H9 (cell line): ENCODE measurements at regions not wholly inside any gene's neighbourhood (a gene's known extent, or its start where the extent isn't known, plus 50 kb on each side); places are given as distances from the start of the nearest gene placed in this dataset.

ENCODE experiments used
- DNase-seq: peaks from one replicate; pipeline ENCODE4 v3.0.0-alpha.2; 2017
- H2AFZ ChIP-seq: one replicate; pipeline ENCODE4 v1.6.1; 2013; ENCODE audit warnings: mild to moderate bottlenecking, low read length, control low read depth, moderate library complexity
- H2AK5ac ChIP-seq: 2 replicates; pipeline ENCODE4 v1.6.1; 2013; ENCODE audit warnings: low read length, control low read depth, mixed read lengths; ENCODE audit not compliant: insufficient read length
- H2BK120ac ChIP-seq: one replicate; pipeline ENCODE4 v1.6.1; 2013; ENCODE audit warnings: low read depth, mild to moderate bottlenecking, low read length, control low read depth, inconsistent platforms; ENCODE audit not compliant: poor library complexity, severe bottlenecking
- H2BK12ac ChIP-seq: 2 replicates; pipeline ENCODE4 v1.6.1; 2013; ENCODE audit warnings: low read length, control low read depth, mixed read lengths, low read depth; ENCODE audit not compliant: insufficient read length
- H2BK15ac ChIP-seq: 2 replicates; pipeline ENCODE4 v1.6.1; 2013; ENCODE audit warnings: low read depth, low read length, control low read depth
- H2BK20ac ChIP-seq: one replicate; pipeline ENCODE4 v1.6.1; 2013; ENCODE audit warnings: low read depth, mild to moderate bottlenecking, low read length, control low read depth, inconsistent platforms; ENCODE audit not compliant: poor library complexity, severe bottlenecking
- H2BK5ac ChIP-seq: 2 replicates; pipeline ENCODE4 v1.6.1; 2013; ENCODE audit warnings: low read length, control low read depth, mixed read lengths; ENCODE audit not compliant: insufficient read length
- H3K14ac ChIP-seq: 2 replicates; pipeline ENCODE4 v1.6.1; 2013; ENCODE audit warnings: low read length, control low read depth; ENCODE audit not compliant: insufficient read depth
- H3K18ac ChIP-seq: 2 replicates; pipeline ENCODE4 v1.6.1; 2013; ENCODE audit warnings: low read depth, mild to moderate bottlenecking, mixed read lengths, low read length, control low read depth; ENCODE audit not compliant: insufficient read length
- H3K23ac ChIP-seq: 2 replicates; pipeline ENCODE4 v1.6.1; 2013; ENCODE audit warnings: low read length, control low read depth, mixed read lengths, low read depth; ENCODE audit not compliant: insufficient read length
- H3K23me2 ChIP-seq: 2 replicates; pipeline ENCODE4 v1.6.1; 2013; ENCODE audit warnings: low read depth, mild to moderate bottlenecking, mixed read lengths, low read length, control low read depth; ENCODE audit not compliant: insufficient read length, poor library complexity, severe bottlenecking
- H3K27ac ChIP-seq: 2 replicates; pipeline ENCODE4 v1.5.1; 2013; ENCODE audit warnings: low read length, control low read depth, mixed read lengths, low read depth; ENCODE audit not compliant: insufficient read length
- H3K27me3 ChIP-seq: 2 replicates; pipeline ENCODE4 v1.6.1; 2013; ENCODE audit warnings: low read length, control low read depth, inconsistent platforms; ENCODE audit not compliant: insufficient read depth
- H3K4ac ChIP-seq: 2 replicates; pipeline ENCODE4 v1.6.1; 2013; ENCODE audit warnings: low read depth, mild to moderate bottlenecking, control low read depth, inconsistent platforms, low read length, moderate library complexity
- H3K4me1 ChIP-seq: 2 replicates; pipeline ENCODE4 v1.6.1; 2013; ENCODE audit warnings: low read length, control low read depth, inconsistent platforms; ENCODE audit not compliant: insufficient read depth
- H3K4me2 ChIP-seq: 2 replicates; pipeline ENCODE4 v1.6.1; 2013; ENCODE audit warnings: low read length, control low read depth, mixed read lengths; ENCODE audit not compliant: insufficient read length, insufficient read depth
- H3K56ac ChIP-seq: 2 replicates; pipeline ENCODE4 v1.6.1; 2013; ENCODE audit warnings: low read depth, mild to moderate bottlenecking, mixed read lengths, low read length, control low read depth; ENCODE audit not compliant: insufficient read length
- H3K79me1 ChIP-seq: 2 replicates; pipeline ENCODE4 v1.6.1; 2013; ENCODE audit warnings: low read depth, mild to moderate bottlenecking, moderate library complexity, low read length, control low read depth, inconsistent platforms; ENCODE audit not compliant: insufficient read depth, poor library complexity, severe bottlenecking
- H3K79me2 ChIP-seq: 2 replicates; pipeline ENCODE4 v1.6.1; 2013; ENCODE audit warnings: low read length, control low read depth, inconsistent platforms; ENCODE audit not compliant: insufficient read depth
- H3K9ac ChIP-seq: 2 replicates; pipeline ENCODE4 v1.6.1; 2013; ENCODE audit warnings: low read length, control low read depth, mixed read lengths; ENCODE audit not compliant: insufficient read length; ENCODE audit errors: extremely low read depth
- H3K9me3 ChIP-seq: one replicate; pipeline ENCODE4 v1.6.1; 2013; ENCODE audit warnings: low read depth, low read length, inconsistent platforms; ENCODE audit not compliant: control insufficient read depth
- H3T11ph ChIP-seq: one replicate; pipeline ENCODE4 v1.6.1; 2013; ENCODE audit warnings: mild to moderate bottlenecking, low read length, control low read depth, inconsistent platforms
- H4K20me1 ChIP-seq: one replicate; pipeline ENCODE4 v1.6.1; 2013; ENCODE audit not compliant: control insufficient read depth, insufficient read length, insufficient read depth
- H4K5ac ChIP-seq: 2 replicates; pipeline ENCODE4 v1.6.1; 2013; ENCODE audit warnings: low read depth, mild to moderate bottlenecking, mixed read lengths, low read length, control low read depth; ENCODE audit not compliant: insufficient read length
- H4K8ac ChIP-seq: replicated peaks from 2 replicates; pipeline ENCODE4 v1.6.1; 2013; ENCODE audit warnings: low read length, control low read depth, mixed read lengths, low read depth; ENCODE audit not compliant: insufficient read length
- H4K91ac ChIP-seq: 2 replicates; pipeline ENCODE4 v1.6.1; 2013; ENCODE audit warnings: low read depth, mild to moderate bottlenecking, moderate library complexity, mixed read lengths, low read length, control low read depth; ENCODE audit not compliant: insufficient read length
- H3K27ac Mint-ChIP-seq, 3 experiments: 2 replicates in 2 of 3; 3 replicates in 1 of 3; pipeline ENCODE4 v1.8.0; 2020 to 2021; ENCODE audit warnings: mixed read lengths in 3 of 3, mild to moderate bottlenecking in 1 of 3, moderate library complexity in 1 of 3
- H3K27me3 Mint-ChIP-seq: 2 replicates; pipeline ENCODE4 v1.8.0; 2021; ENCODE audit warnings: low read depth, mild to moderate bottlenecking, moderate library complexity, mixed read lengths
- H3K36me3 Mint-ChIP-seq, 3 experiments: 2 replicates in 2 of 3; 3 replicates in 1 of 3; pipeline ENCODE4 v1.8.0; 2020 to 2021; ENCODE audit warnings: low read depth in 3 of 3, mixed read lengths in 3 of 3; ENCODE audit not compliant: insufficient read depth in 1 of 3
- H3K4me1 Mint-ChIP-seq, 2 experiments: 2 replicates each; pipeline ENCODE4 v1.8.0; 2020; ENCODE audit warnings: mixed read lengths in 2 of 2
- H3K4me3 Mint-ChIP-seq, 2 experiments: 2 replicates in 1 of 2; 3 replicates in 1 of 2; pipeline ENCODE4 v1.8.0; 2020 to 2021; ENCODE audit warnings: mild to moderate bottlenecking in 2 of 2, mixed read lengths in 2 of 2, moderate library complexity in 1 of 2
- H3K9me3 Mint-ChIP-seq, 2 experiments: 2 replicates in 1 of 2; 3 replicates in 1 of 2; pipeline ENCODE4 v1.8.0; 2020; ENCODE audit warnings: mild to moderate bottlenecking in 2 of 2, mixed read lengths in 2 of 2, moderate library complexity in 1 of 2
- WGBS: extraction: QIAGEN DNeasy Blood & Tissue Kit; methylation state at CpG from one replicate; pipeline ENCODE4 v1.1.7; 2013; ENCODE audit warnings: missing lambda C conversion rate, low lambda C conversion rate, mixed read lengths; ENCODE audit not compliant: insufficient read length; ENCODE audit errors: extremely low coverage; 5-methylcytosine and 5-hydroxymethylcytosine counted together
- TF ChIP-seq, protein P1 (sequence below): fragments of 200-600 bp; sonication (generic); conservative IDR thresholded peaks from 3 replicates; pipeline ENCODE4 v1.8.0; 2021; ENCODE audit warnings: antibody characterized with exemption, mild to moderate bottlenecking

DNA sequence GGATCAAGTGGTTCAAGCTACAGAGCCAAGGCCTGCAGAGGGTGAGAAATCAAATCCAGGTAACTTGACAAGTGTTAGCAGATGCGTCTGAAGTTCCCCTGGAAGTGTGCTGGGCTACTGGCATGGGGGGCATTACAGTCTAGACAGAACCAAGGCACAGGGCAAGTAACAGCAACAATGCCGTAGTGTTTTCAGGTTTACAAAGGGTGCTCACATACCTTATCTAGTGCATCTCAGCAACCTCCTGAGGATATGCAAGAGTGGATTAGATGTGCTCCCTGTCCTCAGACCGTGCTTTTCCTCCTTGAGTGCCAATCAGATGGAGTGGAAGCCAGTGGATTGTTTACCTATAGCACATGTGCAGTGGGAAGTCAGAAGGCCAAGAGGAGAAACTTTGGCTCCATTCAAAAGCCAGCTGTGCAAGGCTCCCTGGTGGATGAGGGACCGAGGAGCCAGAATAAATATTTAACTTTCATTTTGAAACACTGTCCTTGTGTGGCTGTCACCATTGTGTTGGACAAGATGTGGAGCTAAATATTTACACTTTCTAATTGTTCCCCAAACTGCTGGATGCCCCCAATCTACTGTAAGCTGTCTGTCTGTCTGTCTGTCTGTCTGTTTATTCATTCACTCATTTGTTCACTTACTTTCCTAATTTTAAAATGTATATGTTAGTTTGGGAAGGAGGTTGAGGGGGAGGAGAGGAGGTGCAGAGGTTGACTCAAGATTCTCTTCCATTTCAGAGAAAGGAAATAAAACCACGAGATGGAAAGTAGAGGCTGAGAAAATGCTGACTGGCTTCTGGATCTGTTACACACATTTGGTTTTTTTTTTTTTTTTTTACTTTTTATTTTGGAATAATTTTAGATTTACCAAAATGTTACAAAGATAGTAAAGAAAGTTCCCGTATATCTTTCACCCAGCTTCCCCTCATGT, 184.0 kb upstream of the PARP11 start:
- Mint-ChIP-seq H3K4me3 (no peak overlapping the region), H3K9me3 (no peaks in the 10 kb centered on the region), H3K4me1 (peaks cover 18 to 19% of the 10 kb centered on the region in 2 experiments), H3K27me3 (peaks cover 4% of the 10 kb centered on the region), H3K27ac (no peak overlapping the region), H3K36me3 (no peaks in the 10 kb centered on the region; a peak in 1 of 7 replicates)
- no peaks in the 10 kb centered on the region for H4K20me1 ChIP-seq
- H3K4ac ChIP-seq: no peak overlapping the region
- TF ChIP-seq, protein P1, sequence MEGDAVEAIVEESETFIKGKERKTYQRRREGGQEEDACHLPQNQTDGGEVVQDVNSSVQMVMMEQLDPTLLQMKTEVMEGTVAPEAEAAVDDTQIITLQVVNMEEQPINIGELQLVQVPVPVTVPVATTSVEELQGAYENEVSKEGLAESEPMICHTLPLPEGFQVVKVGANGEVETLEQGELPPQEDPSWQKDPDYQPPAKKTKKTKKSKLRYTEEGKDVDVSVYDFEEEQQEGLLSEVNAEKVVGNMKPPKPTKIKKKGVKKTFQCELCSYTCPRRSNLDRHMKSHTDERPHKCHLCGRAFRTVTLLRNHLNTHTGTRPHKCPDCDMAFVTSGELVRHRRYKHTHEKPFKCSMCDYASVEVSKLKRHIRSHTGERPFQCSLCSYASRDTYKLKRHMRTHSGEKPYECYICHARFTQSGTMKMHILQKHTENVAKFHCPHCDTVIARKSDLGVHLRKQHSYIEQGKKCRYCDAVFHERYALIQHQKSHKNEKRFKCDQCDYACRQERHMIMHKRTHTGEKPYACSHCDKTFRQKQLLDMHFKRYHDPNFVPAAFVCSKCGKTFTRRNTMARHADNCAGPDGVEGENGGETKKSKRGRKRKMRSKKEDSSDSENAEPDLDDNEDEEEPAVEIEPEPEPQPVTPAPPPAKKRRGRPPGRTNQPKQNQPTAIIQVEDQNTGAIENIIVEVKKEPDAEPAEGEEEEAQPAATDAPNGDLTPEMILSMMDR: no peak
- no peak overlapping the region for H3T11ph ChIP-seq
- no peaks in the 10 kb centered on the region for H3K79me2 ChIP-seq
- H4K91ac ChIP-seq: no peak overlapping the region
- no peak overlapping the region for H3K14ac ChIP-seq
- no peak overlapping the region for H3K18ac ChIP-seq
- DNase-seq: no peak
- no peak overlapping the region for H2BK15ac ChIP-seq
- H3K79me1 ChIP-seq: no peaks in the 10 kb centered on the region
- peaks cover 2% of the 10 kb centered on the region; the same call in 1 of the 2 replicates for H3K4me1 ChIP-seq
- H3K9me3 ChIP-seq: no peaks in the 10 kb centered on the region
- WGBS: no CpG with 5 or more reads among the region's 6 CpGs
- no peak overlapping the region for H2BK20ac ChIP-seq
- no peak overlapping the region for H2BK5ac ChIP-seq
- H3K23me2 ChIP-seq: no peaks in the 10 kb centered on the region
- H2AK5ac ChIP-seq: no peak overlapping the region
- H2AFZ ChIP-seq: no peak overlapping the region
- no peak overlapping the region for H3K56ac ChIP-seq
- no peaks in the 10 kb centered on the region for H3K27me3 ChIP-seq
- no peak overlapping the region for H2BK12ac ChIP-seq
- no peak overlapping the region for H3K9ac ChIP-seq
- H2BK120ac ChIP-seq: no peak overlapping the region
- no peak overlapping the region for H3K23ac ChIP-seq
- H3K27ac ChIP-seq: no peak overlapping the region
- H4K5ac ChIP-seq: no peak overlapping the region
- H3K4me2 ChIP-seq: no peak overlapping the region
- H4K8ac ChIP-seq: no peak overlapping the region
